Ishikawa (cell line): ENCODE measurements at regions not wholly inside any gene's neighbourhood (a gene's known extent, or its start where the extent isn't known, plus 50 kb on each side); places are given as distances from the start of the nearest gene placed in this dataset.

Source experiments
- CEBPB ChIP-seq: IDR thresholded peaks from 2 replicates; pipeline ENCODE4 v1.6.1; 2012
- EGR1 ChIP-seq: IDR thresholded peaks from 2 replicates; pipeline ENCODE4 v1.6.1; 2012
- EP300 ChIP-seq: IDR thresholded peaks from 2 replicates; pipeline ENCODE4 v1.6.1; 2012; ENCODE audit warnings: borderline replicate concordance
- FOXM1 ChIP-seq: IDR thresholded peaks from 2 replicates; pipeline ENCODE4 v1.6.1; 2012; ENCODE audit warnings: low read depth, borderline replicate concordance
- RAD21 ChIP-seq: IDR thresholded peaks from 2 replicates; pipeline ENCODE4 v1.6.1; 2012; ENCODE audit warnings: low read depth
- TAF1 ChIP-seq: IDR thresholded peaks from 2 replicates; pipeline ENCODE4 v1.6.1; 2012; ENCODE audit warnings: low read depth, mild to moderate bottlenecking
- TCF12 ChIP-seq: IDR thresholded peaks from 2 replicates; pipeline ENCODE4 v1.6.1; 2012; ENCODE audit warnings: low read depth
- TEAD4 ChIP-seq: IDR thresholded peaks from 2 replicates; pipeline ENCODE4 v1.6.1; 2012
- YY1 ChIP-seq: IDR thresholded peaks from 2 replicates; pipeline ENCODE4 v1.6.1; 2012; ENCODE audit warnings: low read depth
- TF ChIP-seq, protein P1 (sequence below): IDR thresholded peaks from 2 replicates; pipeline ENCODE4 v1.6.1; 2012; ENCODE audit warnings: low read depth, mild to moderate bottlenecking
- TF ChIP-seq, protein P2 (sequence below): IDR thresholded peaks from 2 replicates; pipeline ENCODE4 v1.6.1; 2012
- TF ChIP-seq, protein P3 (sequence below): IDR thresholded peaks from 2 replicates; pipeline ENCODE4 v1.6.1; 2012

DNA sequence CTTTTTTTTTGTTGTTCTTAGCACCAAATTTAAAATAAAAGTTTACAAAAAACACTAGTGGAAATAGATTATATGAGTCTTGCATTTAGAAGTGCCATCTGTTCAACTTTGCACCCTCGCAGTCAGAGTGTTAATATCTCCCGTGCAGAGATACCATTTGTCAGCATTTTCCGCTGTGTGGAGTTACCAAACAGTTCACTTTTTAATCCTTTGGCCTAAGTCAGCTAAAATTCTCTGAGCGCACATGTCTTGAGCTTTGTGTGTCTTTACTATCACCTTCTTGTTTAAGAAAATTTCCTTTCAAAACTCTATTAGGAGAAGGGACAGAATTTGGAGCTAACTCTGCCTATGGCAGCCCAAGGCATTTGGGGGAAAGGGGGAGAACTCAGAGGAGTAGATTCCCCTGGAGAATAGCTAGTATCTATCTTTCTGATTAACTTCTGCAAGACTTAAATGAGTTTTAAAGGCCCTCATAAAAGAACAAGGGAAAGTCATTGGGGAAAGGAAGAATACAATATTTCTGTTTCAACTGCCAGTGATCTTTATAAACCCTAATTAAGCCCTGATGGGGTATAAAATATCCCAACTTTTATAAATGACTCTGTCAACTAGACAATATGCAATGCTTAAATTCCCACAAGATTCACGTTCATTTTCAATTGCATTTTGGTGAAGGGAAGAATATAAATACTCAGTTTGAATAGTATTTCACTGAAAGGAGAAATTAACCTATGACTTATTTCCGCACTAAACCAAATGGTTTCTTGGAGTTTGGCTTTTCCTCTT, 114.9 kb upstream of the RAB11FIP2 start:
- TF ChIP-seq EGR1 (no peak), TAF1 (no peak), YY1 (no peak), FOXM1 (no peak), EP300 (no peak), TEAD4 (no peak), CEBPB (no peak), RAD21 (no peak), TCF12 (no peak)
- TF ChIP-seq, protein P1, sequence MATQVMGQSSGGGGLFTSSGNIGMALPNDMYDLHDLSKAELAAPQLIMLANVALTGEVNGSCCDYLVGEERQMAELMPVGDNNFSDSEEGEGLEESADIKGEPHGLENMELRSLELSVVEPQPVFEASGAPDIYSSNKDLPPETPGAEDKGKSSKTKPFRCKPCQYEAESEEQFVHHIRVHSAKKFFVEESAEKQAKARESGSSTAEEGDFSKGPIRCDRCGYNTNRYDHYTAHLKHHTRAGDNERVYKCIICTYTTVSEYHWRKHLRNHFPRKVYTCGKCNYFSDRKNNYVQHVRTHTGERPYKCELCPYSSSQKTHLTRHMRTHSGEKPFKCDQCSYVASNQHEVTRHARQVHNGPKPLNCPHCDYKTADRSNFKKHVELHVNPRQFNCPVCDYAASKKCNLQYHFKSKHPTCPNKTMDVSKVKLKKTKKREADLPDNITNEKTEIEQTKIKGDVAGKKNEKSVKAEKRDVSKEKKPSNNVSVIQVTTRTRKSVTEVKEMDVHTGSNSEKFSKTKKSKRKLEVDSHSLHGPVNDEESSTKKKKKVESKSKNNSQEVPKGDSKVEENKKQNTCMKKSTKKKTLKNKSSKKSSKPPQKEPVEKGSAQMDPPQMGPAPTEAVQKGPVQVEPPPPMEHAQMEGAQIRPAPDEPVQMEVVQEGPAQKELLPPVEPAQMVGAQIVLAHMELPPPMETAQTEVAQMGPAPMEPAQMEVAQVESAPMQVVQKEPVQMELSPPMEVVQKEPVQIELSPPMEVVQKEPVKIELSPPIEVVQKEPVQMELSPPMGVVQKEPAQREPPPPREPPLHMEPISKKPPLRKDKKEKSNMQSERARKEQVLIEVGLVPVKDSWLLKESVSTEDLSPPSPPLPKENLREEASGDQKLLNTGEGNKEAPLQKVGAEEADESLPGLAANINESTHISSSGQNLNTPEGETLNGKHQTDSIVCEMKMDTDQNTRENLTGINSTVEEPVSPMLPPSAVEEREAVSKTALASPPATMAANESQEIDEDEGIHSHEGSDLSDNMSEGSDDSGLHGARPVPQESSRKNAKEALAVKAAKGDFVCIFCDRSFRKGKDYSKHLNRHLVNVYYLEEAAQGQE, result no peak
- TF ChIP-seq, protein P2, sequence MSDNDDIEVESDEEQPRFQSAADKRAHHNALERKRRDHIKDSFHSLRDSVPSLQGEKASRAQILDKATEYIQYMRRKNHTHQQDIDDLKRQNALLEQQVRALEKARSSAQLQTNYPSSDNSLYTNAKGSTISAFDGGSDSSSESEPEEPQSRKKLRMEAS, result no peak
- TF ChIP-seq, protein P3, sequence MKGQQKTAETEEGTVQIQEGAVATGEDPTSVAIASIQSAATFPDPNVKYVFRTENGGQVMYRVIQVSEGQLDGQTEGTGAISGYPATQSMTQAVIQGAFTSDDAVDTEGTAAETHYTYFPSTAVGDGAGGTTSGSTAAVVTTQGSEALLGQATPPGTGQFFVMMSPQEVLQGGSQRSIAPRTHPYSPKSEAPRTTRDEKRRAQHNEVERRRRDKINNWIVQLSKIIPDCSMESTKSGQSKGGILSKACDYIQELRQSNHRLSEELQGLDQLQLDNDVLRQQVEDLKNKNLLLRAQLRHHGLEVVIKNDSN, result no peak
